Suprapubic skin (tissue), 3 donors: ENCODE measurements at regions not wholly inside any gene's neighbourhood (a gene's known extent, or its start where the extent isn't known, plus 50 kb on each side); places are given as distances from the start of the nearest gene placed in this dataset.

ENCODE experiments used
- EP300 ChIP-seq: sonication (generic); formaldehyde crosslinking; IDR thresholded peaks from one replicate; pipeline ENCODE4 v1.6.1; 2017; ENCODE audit warnings: antibody characterized with exemption
- TF ChIP-seq, protein P1 (sequence below), 2 donors: fragments of 200-600 bp in 1 of 2; fragments of 450-650 bp in 1 of 2; sonication (generic) in 1 of 2; IDR thresholded peaks; one replicate each; pipeline ENCODE4 v1.5.1; 2016 to 2019; ENCODE audit warnings: antibody characterized with exemption in 2 of 2, mild to moderate bottlenecking in 1 of 2, moderate library complexity in 1 of 2

DNA sequence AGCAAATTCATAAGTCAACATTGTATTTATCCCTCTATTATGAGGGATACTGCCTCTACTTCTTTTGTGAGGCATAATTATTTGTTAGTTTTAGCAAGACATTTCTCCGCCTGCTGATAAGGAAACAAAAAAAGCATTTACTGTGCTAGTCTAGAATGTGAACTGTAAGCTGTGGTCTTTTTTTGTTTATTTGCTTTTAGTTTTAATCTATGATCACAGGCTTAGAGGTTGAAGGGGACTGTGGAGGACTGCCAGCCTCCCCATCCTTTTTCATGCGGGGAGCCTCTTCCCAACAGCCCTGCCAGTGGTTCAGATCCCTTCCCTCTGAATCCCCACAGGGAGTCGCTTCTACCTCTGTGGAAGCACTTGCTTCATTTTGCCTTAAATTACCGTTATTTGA, 331.0 kb upstream of the ROPN1 start:
- no peak for TF ChIP-seq EP300
- TF ChIP-seq, protein P1, sequence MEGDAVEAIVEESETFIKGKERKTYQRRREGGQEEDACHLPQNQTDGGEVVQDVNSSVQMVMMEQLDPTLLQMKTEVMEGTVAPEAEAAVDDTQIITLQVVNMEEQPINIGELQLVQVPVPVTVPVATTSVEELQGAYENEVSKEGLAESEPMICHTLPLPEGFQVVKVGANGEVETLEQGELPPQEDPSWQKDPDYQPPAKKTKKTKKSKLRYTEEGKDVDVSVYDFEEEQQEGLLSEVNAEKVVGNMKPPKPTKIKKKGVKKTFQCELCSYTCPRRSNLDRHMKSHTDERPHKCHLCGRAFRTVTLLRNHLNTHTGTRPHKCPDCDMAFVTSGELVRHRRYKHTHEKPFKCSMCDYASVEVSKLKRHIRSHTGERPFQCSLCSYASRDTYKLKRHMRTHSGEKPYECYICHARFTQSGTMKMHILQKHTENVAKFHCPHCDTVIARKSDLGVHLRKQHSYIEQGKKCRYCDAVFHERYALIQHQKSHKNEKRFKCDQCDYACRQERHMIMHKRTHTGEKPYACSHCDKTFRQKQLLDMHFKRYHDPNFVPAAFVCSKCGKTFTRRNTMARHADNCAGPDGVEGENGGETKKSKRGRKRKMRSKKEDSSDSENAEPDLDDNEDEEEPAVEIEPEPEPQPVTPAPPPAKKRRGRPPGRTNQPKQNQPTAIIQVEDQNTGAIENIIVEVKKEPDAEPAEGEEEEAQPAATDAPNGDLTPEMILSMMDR (IDR thresholded peaks at IDR 0.05), result no peak
